ENCODE measurements at regions not wholly inside any gene's neighbourhood (a gene's known extent, or its start where the extent isn't known, plus 50 kb on each side); places are given as distances from the start of the nearest gene placed in this dataset.

- TF ChIP-seq EZH2 (IDR thresholded peaks at IDR 0.05; ENCODE audit: borderline replicate concordance, low read length) (no peak), CTCF (IDR thresholded peaks at IDR 0.05; ENCODE audit: low read length) (no peak)
- Histone ChIP-seq H3K4me2 (ENCODE audit: low read length) (no peak overlapping the region), H3K9me2 (ENCODE audit: low read depth, low read length) (no peaks in the 10 kb centered on the region), H3K27ac (ENCODE audit: low read depth, low read length, poor library complexity, severe bottlenecking) (no peak overlapping the region), H3K27me3 (ENCODE audit: insufficient read depth, low read length) (no peaks in the 10 kb centered on the region), H3K79me2 (ENCODE audit: insufficient read depth, low read length) (no peaks in the 10 kb centered on the region), H2AFZ (ENCODE audit: low read length) (no peak overlapping the region), H3K9me3 (ENCODE audit: low read length) (no peaks in the 10 kb centered on the region), H3K4me1 (ENCODE audit: insufficient read depth, low read length, severe bottlenecking) (no peaks in the 10 kb centered on the region), H3K9ac (ENCODE audit: low read length) (no peak overlapping the region), H4K20me1 (ENCODE audit: insufficient read depth, low read length) (no peaks in the 10 kb centered on the region), H3F3A (ENCODE audit: insufficient read depth, low read length) (no peaks in the 10 kb centered on the region), H3K36me3 (ENCODE audit: insufficient read depth, low read length) (no peaks in the 10 kb centered on the region), H3K4me3 (ENCODE audit: low read depth, low read length, poor library complexity, severe bottlenecking) (no peak overlapping the region)
Measured at GRCh38 chr2:196499686-196500085, 139.8 kb upstream of the CCDC150 start.

GRCh38 chr2:196500686-196501431 lies 138.7 kb upstream of the CCDC150 start:
- TF ChIP-seq CTCF (IDR thresholded peaks at IDR 0.05; ENCODE audit: low read length) (no peak), EZH2 (IDR thresholded peaks at IDR 0.05; ENCODE audit: borderline replicate concordance, low read length) (no peak)
- no peak overlapping the region for H3K4me3 ChIP-seq (ENCODE audit: low read depth, low read length, poor library complexity, severe bottlenecking)

GRCh38 chr2:196501836-196502235 lies 137.7 kb upstream of the CCDC150 start:
- Histone ChIP-seq H3K4me2 (ENCODE audit: low read length) (no peak overlapping the region), H3K9ac (ENCODE audit: low read length) (no peak overlapping the region), H3K4me3 (ENCODE audit: low read depth, low read length, poor library complexity, severe bottlenecking) (no peak overlapping the region), H3K4me1 (ENCODE audit: insufficient read depth, low read length, severe bottlenecking) (no peaks in the 10 kb centered on the region), H4K20me1 (ENCODE audit: insufficient read depth, low read length) (no peaks in the 10 kb centered on the region), H3K27me3 (ENCODE audit: insufficient read depth, low read length) (no peaks in the 10 kb centered on the region), H3K9me2 (ENCODE audit: low read depth, low read length) (no peaks in the 10 kb centered on the region), H3K27ac (ENCODE audit: low read depth, low read length, poor library complexity, severe bottlenecking) (no peak overlapping the region), H3K79me2 (ENCODE audit: insufficient read depth, low read length) (no peaks in the 10 kb centered on the region), H3K36me3 (ENCODE audit: insufficient read depth, low read length) (no peaks in the 10 kb centered on the region), H3F3A (ENCODE audit: insufficient read depth, low read length) (no peaks in the 10 kb centered on the region), H3K9me3 (ENCODE audit: low read length) (no peaks in the 10 kb centered on the region), H2AFZ (ENCODE audit: low read length) (no peak overlapping the region)
- TF ChIP-seq CTCF (IDR thresholded peaks at IDR 0.05; ENCODE audit: low read length) (no peak), EZH2 (IDR thresholded peaks at IDR 0.05; ENCODE audit: borderline replicate concordance, low read length) (no peak)

More at GRCh38 chr2:196500686-196501431, 138.7 kb upstream of the CCDC150 start:
- Histone ChIP-seq H3K9me2 (ENCODE audit: low read depth, low read length) (no peaks in the 10 kb centered on the region), H3K4me1 (ENCODE audit: insufficient read depth, low read length, severe bottlenecking) (no peaks in the 10 kb centered on the region), H3K9ac (ENCODE audit: low read length) (no peak overlapping the region), H3K9me3 (ENCODE audit: low read length) (no peaks in the 10 kb centered on the region), H3F3A (ENCODE audit: insufficient read depth, low read length) (no peaks in the 10 kb centered on the region), H3K4me2 (ENCODE audit: low read length) (no peak overlapping the region), H3K79me2 (ENCODE audit: insufficient read depth, low read length) (no peaks in the 10 kb centered on the region), H4K20me1 (ENCODE audit: insufficient read depth, low read length) (no peaks in the 10 kb centered on the region), H2AFZ (ENCODE audit: low read length) (no peak overlapping the region), H3K36me3 (ENCODE audit: insufficient read depth, low read length) (no peaks in the 10 kb centered on the region), H3K27ac (ENCODE audit: low read depth, low read length, poor library complexity, severe bottlenecking) (no peak overlapping the region), H3K27me3 (ENCODE audit: insufficient read depth, low read length) (no peaks in the 10 kb centered on the region)

Data from OCI-LY1 (cell line).